ENCODE measurements at regions not wholly inside any gene's neighbourhood (a gene's known extent, or its start where the extent isn't known, plus 50 kb on each side); places are given as distances from the start of the nearest gene placed in this dataset.

DNA sequence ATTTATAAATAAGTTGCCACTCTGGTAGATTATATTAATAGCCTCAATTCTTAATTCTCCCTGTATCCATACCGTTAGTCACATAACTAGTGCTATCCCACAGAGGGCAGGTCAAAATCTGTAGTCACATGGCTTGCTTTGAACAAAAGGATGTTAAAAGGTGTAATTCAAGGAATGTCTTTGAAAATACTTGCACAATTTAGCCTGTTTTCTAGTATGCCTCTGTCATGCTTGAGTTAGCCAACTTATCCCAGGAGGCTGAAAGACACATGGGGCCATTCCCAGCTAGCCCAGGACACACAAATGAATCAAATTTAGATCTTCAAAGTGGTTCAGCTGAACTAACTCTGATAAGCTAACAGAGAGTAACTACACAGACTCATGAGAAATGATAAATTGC, 758.5 kb upstream of the NEGR1 start:
- intact Hi-C loops (cut with micrococcal nuclease; ENCODE audit: unreplicated experiment) (no loop called here), in situ Hi-C loops (cut with MboI) (no loop called here)
- TF ChIP-seq ZNF207 (IDR thresholded peaks at IDR 0.05; ENCODE audit: borderline replicate concordance), result no peak
- no peak for TF ChIP-seq SP1 (IDR thresholded peaks at IDR 0.05; ENCODE audit: low read depth, low read length)
- TF ChIP-seq SRF (IDR thresholded peaks at IDR 0.05; ENCODE audit: low read depth in 2 of 2, low read length in 2 of 2), result no peak
- no peak for TF ChIP-seq RB1 (IDR thresholded peaks at IDR 0.05; ENCODE audit: borderline replicate concordance)
- no peak for TF ChIP-seq NR2C2 (IDR thresholded peaks at IDR 0.05; ENCODE audit: borderline replicate concordance, control insufficient read depth, insufficient read length, low read depth)
- TF ChIP-seq HCFC1 (IDR thresholded peaks at IDR 0.05; ENCODE audit: low read length), result no peak
- no peak for TF ChIP-seq ZNF622 (IDR thresholded peaks at IDR 0.05)
- no peak for TF ChIP-seq FOXK2 (IDR thresholded peaks at IDR 0.05)
- TF ChIP-seq, protein P1, sequence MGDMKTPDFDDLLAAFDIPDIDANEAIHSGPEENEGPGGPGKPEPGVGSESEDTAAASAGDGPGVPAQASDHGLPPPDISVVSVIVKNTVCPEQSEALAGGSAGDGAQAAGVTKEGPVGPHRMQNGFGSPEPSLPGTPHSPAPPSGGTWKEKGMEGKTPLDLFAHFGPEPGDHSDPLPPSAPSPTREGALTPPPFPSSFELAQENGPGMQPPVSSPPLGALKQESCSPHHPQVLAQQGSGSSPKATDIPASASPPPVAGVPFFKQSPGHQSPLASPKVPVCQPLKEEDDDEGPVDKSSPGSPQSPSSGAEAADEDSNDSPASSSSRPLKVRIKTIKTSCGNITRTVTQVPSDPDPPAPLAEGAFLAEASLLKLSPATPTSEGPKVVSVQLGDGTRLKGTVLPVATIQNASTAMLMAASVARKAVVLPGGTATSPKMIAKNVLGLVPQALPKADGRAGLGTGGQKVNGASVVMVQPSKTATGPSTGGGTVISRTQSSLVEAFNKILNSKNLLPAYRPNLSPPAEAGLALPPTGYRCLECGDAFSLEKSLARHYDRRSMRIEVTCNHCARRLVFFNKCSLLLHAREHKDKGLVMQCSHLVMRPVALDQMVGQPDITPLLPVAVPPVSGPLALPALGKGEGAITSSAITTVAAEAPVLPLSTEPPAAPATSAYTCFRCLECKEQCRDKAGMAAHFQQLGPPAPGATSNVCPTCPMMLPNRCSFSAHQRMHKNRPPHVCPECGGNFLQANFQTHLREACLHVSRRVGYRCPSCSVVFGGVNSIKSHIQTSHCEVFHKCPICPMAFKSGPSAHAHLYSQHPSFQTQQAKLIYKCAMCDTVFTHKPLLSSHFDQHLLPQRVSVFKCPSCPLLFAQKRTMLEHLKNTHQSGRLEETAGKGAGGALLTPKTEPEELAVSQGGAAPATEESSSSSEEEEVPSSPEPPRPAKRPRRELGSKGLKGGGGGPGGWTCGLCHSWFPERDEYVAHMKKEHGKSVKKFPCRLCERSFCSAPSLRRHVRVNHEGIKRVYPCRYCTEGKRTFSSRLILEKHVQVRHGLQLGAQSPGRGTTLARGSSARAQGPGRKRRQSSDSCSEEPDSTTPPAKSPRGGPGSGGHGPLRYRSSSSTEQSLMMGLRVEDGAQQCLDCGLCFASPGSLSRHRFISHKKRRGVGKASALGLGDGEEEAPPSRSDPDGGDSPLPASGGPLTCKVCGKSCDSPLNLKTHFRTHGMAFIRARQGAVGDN (IDR thresholded peaks at IDR 0.05), result no peak
- TF ChIP-seq DPF2 (IDR thresholded peaks at IDR 0.05), result no peak
- TF ChIP-seq POLR2AphosphoS2 (IDR thresholded peaks at IDR 0.05; ENCODE audit: low read depth, low read length), result no peak
- no peak for TF ChIP-seq NFYA (IDR thresholded peaks at IDR 0.05; ENCODE audit: borderline replicate concordance, low read depth, low read length)
- no peak for TF ChIP-seq TCF12 (IDR thresholded peaks at IDR 0.05; ENCODE audit: low read depth, low read length)
- no peak for TF ChIP-seq BACH1 (IDR thresholded peaks at IDR 0.05; ENCODE audit: borderline replicate concordance)
- no peak for TF ChIP-seq RBBP5 (conservative IDR thresholded peaks at IDR 0.05)
- TF ChIP-seq, protein P2, sequence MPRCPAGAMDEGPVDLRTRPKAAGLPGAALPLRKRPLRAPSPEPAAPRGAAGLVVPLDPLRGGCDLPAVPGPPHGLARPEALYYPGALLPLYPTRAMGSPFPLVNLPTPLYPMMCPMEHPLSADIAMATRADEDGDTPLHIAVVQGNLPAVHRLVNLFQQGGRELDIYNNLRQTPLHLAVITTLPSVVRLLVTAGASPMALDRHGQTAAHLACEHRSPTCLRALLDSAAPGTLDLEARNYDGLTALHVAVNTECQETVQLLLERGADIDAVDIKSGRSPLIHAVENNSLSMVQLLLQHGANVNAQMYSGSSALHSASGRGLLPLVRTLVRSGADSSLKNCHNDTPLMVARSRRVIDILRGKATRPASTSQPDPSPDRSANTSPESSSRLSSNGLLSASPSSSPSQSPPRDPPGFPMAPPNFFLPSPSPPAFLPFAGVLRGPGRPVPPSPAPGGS (IDR thresholded peaks at IDR 0.05; ENCODE audit: borderline replicate concordance, insufficient read depth, low read depth, low read length, poor library complexity, severe bottlenecking), result no peak
- H3K79me2 ChIP-seq (ENCODE audit: control insufficient read depth, insufficient read depth, low read length), result no peaks in the 10 kb centered on the region
- H2AFZ ChIP-seq (ENCODE audit: control insufficient read depth, low read depth, low read length), result no peak overlapping the region
- H3K4me2 ChIP-seq (ENCODE audit: control insufficient read depth, insufficient read depth), result no peak overlapping the region
- FAIRE-seq, result no peak
- H3K4me3 ChIP-seq, result no peak overlapping the region
- H4K20me1 ChIP-seq (ENCODE audit: control insufficient read depth, insufficient read depth), result no peaks in the 10 kb centered on the region
- SMC1A ChIA-PET (ENCODE audit: uncharacterized antibody, unreplicated experiment), result interaction anchor here (1.2 kb wide), 1 partner anchor 29 kb away, joined by 3 read pairs; no protein-coding TSS in a partner anchor
- no peaks in the 10 kb centered on the region for H3K36me3 ChIP-seq (ENCODE audit: control insufficient read depth in 2 of 2, insufficient read depth in 2 of 2, low read length in 1 of 2)
- RAD21 ChIA-PET (ENCODE audit: unreplicated experiment), result no interaction called here
- ATAC-seq, result no peak
- no peaks in the 10 kb centered on the region for H3K9me3 ChIP-seq (replicated peaks; ENCODE audit: control insufficient read depth, insufficient read depth, low read length)
- WGBS (ENCODE audit: insufficient coverage, insufficient replicate concordance, low lambda C conversion rate, missing lambda C conversion rate), result 3% methylated on average over 1 of the region's 1 CpG
- CTCF ChIA-PET, result no interaction called here
- POLR2A ChIA-PET, result no interaction called here
- H3K9ac ChIP-seq (ENCODE audit: control insufficient read depth, insufficient read depth, low read length), result no peak overlapping the region
- BruUV-seq (replicated peaks), result no TSS peak
- H3K27ac ChIP-seq (ENCODE audit: control insufficient read depth, insufficient read depth), result no peak overlapping the region
- no peaks in the 10 kb centered on the region for H3K4me1 ChIP-seq (ENCODE audit: control insufficient read depth, insufficient read depth, low read length)
- no peak for DNase-seq (ENCODE audit: low read depth, low spot score)
- H3K27me3 ChIP-seq (replicated peaks in 1 of 2; ENCODE audit: control insufficient read depth in 2 of 2, insufficient read depth in 2 of 2, low read length in 1 of 2), result no peaks in the 10 kb centered on the region
